NB4 (cell line): ENCODE measurements at regions not wholly inside any gene's neighbourhood (a gene's known extent, or its start where the extent isn't known, plus 50 kb on each side); places are given as distances from the start of the nearest gene placed in this dataset.

Experiments
- DNase-seq: peaks from one replicate; pipeline ENCODE4 v3.0.0; 2010; ENCODE audit warnings: low read depth
- H3K4me3 ChIP-seq: one replicate; pipeline ENCODE4 v1.5.1; 2011; ENCODE audit warnings: mild to moderate bottlenecking, low read depth, low read length, moderate library complexity
- MYC ChIP-seq: IDR thresholded peaks from 2 replicates; pipeline ENCODE4 v1.6.1; 2011; ENCODE audit warnings: low read depth, low read length
- POLR2A ChIP-seq: IDR thresholded peaks from 2 replicates; pipeline ENCODE4 v1.6.1; 2011; ENCODE audit warnings: mild to moderate bottlenecking; ENCODE audit not compliant: insufficient read length; ENCODE audit errors: extremely low read depth
- TF ChIP-seq, protein P1 (sequence below): IDR thresholded peaks from 2 replicates; pipeline ENCODE4 v1.6.1; 2011; ENCODE audit warnings: low read depth, low read length
- TF ChIP-seq, protein P2 (sequence below): IDR thresholded peaks from one replicate; pipeline ENCODE4 v1.5.1; 2012; ENCODE audit warnings: low read depth, low read length

DNA sequence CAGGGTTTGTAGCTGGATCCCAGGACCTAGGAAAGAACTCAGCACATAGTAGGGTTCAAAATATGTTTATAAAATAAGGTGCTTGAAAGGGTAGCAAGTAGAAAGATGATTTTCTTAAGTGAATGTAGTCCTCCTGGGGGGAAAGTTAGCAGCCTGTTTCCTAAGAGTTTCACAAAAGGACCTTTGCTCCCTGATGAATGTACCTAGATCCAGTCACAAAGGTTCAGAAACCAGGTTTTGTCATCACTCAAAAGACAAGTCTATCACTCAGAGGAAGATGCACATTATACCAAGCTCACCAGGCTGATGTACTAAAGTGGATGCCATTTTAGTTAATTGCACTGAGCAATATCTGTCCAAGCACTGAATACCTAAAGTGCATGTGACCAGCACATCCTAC lies 378.2 kb downstream of the BCL11A start:
- TF ChIP-seq, protein P1, sequence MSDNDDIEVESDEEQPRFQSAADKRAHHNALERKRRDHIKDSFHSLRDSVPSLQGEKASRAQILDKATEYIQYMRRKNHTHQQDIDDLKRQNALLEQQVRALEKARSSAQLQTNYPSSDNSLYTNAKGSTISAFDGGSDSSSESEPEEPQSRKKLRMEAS = no peak
- TF ChIP-seq POLR2A (no peak), MYC (no peak)
- TF ChIP-seq, protein P2, sequence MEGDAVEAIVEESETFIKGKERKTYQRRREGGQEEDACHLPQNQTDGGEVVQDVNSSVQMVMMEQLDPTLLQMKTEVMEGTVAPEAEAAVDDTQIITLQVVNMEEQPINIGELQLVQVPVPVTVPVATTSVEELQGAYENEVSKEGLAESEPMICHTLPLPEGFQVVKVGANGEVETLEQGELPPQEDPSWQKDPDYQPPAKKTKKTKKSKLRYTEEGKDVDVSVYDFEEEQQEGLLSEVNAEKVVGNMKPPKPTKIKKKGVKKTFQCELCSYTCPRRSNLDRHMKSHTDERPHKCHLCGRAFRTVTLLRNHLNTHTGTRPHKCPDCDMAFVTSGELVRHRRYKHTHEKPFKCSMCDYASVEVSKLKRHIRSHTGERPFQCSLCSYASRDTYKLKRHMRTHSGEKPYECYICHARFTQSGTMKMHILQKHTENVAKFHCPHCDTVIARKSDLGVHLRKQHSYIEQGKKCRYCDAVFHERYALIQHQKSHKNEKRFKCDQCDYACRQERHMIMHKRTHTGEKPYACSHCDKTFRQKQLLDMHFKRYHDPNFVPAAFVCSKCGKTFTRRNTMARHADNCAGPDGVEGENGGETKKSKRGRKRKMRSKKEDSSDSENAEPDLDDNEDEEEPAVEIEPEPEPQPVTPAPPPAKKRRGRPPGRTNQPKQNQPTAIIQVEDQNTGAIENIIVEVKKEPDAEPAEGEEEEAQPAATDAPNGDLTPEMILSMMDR = no peak
- no peak overlapping the region for H3K4me3 ChIP-seq
- no peak for DNase-seq

DNA sequence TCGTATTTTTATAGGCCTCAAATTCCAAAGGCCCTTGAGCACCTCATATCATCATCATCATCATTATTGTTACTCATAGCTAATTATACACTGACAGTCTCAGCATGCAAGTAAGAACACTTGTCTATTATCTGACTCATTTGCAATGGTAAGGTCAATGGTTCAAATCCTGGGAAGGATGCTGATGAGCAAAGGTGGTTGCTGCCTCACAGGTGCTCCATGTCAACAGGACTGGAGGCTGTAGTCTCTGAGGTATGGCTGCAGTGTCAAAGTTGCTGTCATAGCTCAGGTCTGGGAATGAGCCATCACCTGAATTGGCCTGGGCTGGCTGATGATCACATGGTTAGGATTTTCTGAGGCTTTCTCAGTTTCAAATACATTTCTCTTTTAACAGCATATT lies 379.3 kb downstream of the BCL11A start:
- TF ChIP-seq, protein P2 = no peak
- TF ChIP-seq, protein P1 = no peak
- no peak for TF ChIP-seq POLR2A
- no peak for TF ChIP-seq MYC
- no peak for DNase-seq
- no peak overlapping the region for H3K4me3 ChIP-seq

DNA sequence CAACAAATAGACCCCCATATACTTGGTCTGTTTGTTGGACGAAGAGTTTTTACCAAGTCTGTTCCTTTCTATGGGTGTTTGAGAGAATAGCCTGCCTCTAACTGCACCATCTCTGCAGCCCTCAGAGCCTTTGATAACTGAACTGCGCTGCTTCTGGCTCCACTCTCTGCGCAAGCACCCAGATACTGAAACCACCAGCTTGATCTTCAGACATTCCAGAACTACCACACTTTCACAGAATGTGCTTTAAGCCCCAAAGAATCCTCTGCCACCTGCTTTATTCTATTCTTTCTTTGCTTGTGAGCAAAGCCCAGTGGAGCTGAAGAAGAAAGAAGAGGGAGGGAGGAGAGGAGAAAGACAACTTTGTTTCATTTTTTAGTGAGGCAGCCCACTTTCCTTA lies 380.7 kb downstream of the BCL11A start:
- DNase-seq = no peak
- H3K4me3 ChIP-seq = no peak overlapping the region
- TF ChIP-seq, protein P1 = no peak
- TF ChIP-seq POLR2A (no peak), MYC (no peak)
- TF ChIP-seq, protein P2 = no peak

DNA sequence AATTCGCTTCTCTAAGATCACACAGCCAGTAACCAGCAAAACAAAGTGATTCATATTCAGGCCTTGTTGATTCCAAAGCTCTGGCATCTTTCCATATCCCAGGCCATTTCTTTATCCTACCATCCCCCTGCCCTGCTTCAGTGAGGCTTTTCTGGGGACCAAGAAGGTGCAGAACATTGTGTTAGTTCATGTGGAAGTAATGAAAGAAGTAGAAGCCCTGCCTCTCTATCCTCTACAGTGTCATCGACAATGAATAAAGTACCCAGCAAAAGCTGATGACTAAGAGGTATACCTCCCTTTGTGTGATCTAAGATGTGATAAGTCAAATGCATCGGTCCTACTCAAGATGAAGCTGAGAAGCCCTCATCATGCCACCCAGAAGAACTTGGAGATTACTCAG lies 383.2 kb downstream of the BCL11A start:
- DNase-seq = no peak
- TF ChIP-seq, protein P2 = no peak
- TF ChIP-seq MYC (no peak), POLR2A (no peak)
- TF ChIP-seq, protein P1 = no peak
- no peak overlapping the region for H3K4me3 ChIP-seq

DNA sequence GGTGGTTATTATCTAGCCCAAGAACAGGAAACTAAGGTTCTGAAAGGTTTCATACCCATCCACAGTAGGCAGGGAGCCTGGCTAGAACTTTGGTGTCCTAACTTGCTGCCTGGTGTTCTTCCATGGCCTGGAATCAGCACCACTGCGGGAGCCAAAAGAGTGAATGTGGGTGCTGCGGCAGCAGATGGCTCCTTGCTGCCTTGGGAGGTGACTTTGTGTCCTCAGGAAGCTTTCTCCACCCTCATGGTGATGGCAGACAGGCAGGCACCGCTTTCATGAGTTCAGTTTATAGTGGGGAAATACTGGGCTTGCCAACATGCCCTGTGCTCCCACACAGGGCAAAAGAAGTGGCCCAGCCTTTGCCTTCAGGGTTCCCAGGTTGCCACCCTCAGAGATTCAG lies 385.2 kb downstream of the BCL11A start:
- DNase-seq = no peak
- H3K4me3 ChIP-seq = no peak overlapping the region

More for the DNA sequence above, 385.2 kb downstream of the BCL11A start:
- TF ChIP-seq, protein P1 = no peak
- no peak for TF ChIP-seq POLR2A
- TF ChIP-seq, protein P2 = no peak
- no peak for TF ChIP-seq MYC
